ENCODE measurements at regions not wholly inside any gene's neighbourhood (a gene's known extent, or its start where the extent isn't known, plus 50 kb on each side); places are given as distances from the start of the nearest gene placed in this dataset.

- DNase-seq (ENCODE audit: low read depth, low spot score) (no peak), FAIRE-seq (no peak)
- TF ChIP-seq EZH2 (IDR thresholded peaks at IDR 0.05; ENCODE audit: low read length) (no peak), CTCF (optimal IDR thresholded peaks at IDR 0.05 in 1 of 3, IDR thresholded peaks at IDR 0.05 in 1 of 3, conservative IDR thresholded peaks at IDR 0.05 in 1 of 3; ENCODE audit: extremely low read depth in 1 of 3, insufficient read depth in 2 of 3, low read length in 3 of 3) (no peak)
Measured at GRCh38 chr12:71024827-71025226, 104.3 kb upstream of the PTPRR start.

DNA sequence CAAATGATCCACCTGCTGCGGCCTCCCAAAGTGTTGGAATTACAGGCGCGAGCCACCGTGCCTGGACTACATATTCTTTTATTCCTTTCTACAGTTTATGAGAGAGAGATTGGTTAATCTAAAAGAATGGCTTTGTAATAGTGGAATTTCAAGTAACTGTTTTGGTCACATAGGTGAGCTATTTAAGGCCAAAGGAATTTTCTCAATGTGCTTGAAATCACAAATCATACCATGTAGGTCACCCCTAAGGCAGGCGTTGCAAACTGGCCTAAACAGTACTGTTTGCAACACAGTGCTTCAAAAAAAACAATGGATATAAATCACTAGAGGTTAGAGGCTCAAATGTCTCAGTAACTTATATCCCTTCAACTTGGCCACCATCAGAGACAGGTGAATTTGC is 103.7 kb upstream of the PTPRR start:
- FAIRE-seq (no peak), DNase-seq (ENCODE audit: low read depth, low spot score) (no peak)

More at GRCh38 chr12:71024827-71025226, 104.3 kb upstream of the PTPRR start:
- H3K9ac ChIP-seq (ENCODE audit: control insufficient read depth, extremely low read depth, insufficient read depth, low read length), result no peak overlapping the region
- H3K4me3 ChIP-seq (ENCODE audit: control insufficient read depth in 2 of 3, extremely low read depth in 1 of 3, insufficient read depth in 2 of 3, low read depth in 1 of 3, low read length in 3 of 3), result no peak overlapping the region
- H3K27ac ChIP-seq (ENCODE audit: control insufficient read depth, insufficient read depth, low read length), result no peak overlapping the region
- dilution Hi-C loops (cut with MboI; ENCODE audit: extremely low pct_ligation_motif_present, low sequenced_read_pairs), result loop anchor here (25.0 kb wide), 1 partner anchor 288 kb away; no protein-coding TSS in a partner anchor
- H3K9me3 ChIP-seq (ENCODE audit: control insufficient read depth, low read depth, low read length), result no peaks in the 10 kb centered on the region
- no peaks in the 10 kb centered on the region for H3K4me1 ChIP-seq (ENCODE audit: control insufficient read depth, extremely low read depth, insufficient read depth, low read length)
- H3K36me3 ChIP-seq (ENCODE audit: control insufficient read depth in 2 of 2, extremely low read depth in 1 of 2, insufficient read depth in 2 of 2, low read length in 2 of 2), result no peaks in the 10 kb centered on the region
- H3K79me2 ChIP-seq (ENCODE audit: control insufficient read depth, insufficient read depth, low read length), result no peaks in the 10 kb centered on the region
- H3K9me1 ChIP-seq (ENCODE audit: control insufficient read depth, extremely low read depth, insufficient read depth, low read length), result no peaks in the 10 kb centered on the region
- no peak overlapping the region for H3K4me2 ChIP-seq (ENCODE audit: control insufficient read depth, extremely low read depth, insufficient read depth, low read depth, low read length)
- H3K27me3 ChIP-seq (ENCODE audit: control insufficient read depth, extremely low read depth, insufficient read depth, low read length), result no peaks in the 10 kb centered on the region
- no peaks in the 10 kb centered on the region for H4K20me1 ChIP-seq (ENCODE audit: control insufficient read depth, extremely low read depth, insufficient read depth, low read length)
- no peak overlapping the region for H2AFZ ChIP-seq (ENCODE audit: control insufficient read depth, low read length)

More for the DNA sequence above, 103.7 kb upstream of the PTPRR start:
- Histone ChIP-seq H3K4me1 (ENCODE audit: control insufficient read depth, extremely low read depth, insufficient read depth, low read length) (no peaks in the 10 kb centered on the region), H3K9me1 (ENCODE audit: control insufficient read depth, extremely low read depth, insufficient read depth, low read length) (no peaks in the 10 kb centered on the region), H3K27ac (ENCODE audit: control insufficient read depth, insufficient read depth, low read length) (no peak overlapping the region), H3K9me3 (ENCODE audit: control insufficient read depth, low read depth, low read length) (no peaks in the 10 kb centered on the region), H3K4me2 (ENCODE audit: control insufficient read depth, extremely low read depth, insufficient read depth, low read depth, low read length) (no peak overlapping the region), H3K36me3 (ENCODE audit: control insufficient read depth in 2 of 2, extremely low read depth in 1 of 2, insufficient read depth in 2 of 2, low read length in 2 of 2) (no peaks in the 10 kb centered on the region), H2AFZ (ENCODE audit: control insufficient read depth, low read length) (no peak overlapping the region), H3K27me3 (ENCODE audit: control insufficient read depth, extremely low read depth, insufficient read depth, low read length) (no peaks in the 10 kb centered on the region), H3K79me2 (ENCODE audit: control insufficient read depth, insufficient read depth, low read length) (no peaks in the 10 kb centered on the region), H4K20me1 (ENCODE audit: control insufficient read depth, extremely low read depth, insufficient read depth, low read length) (no peaks in the 10 kb centered on the region), H3K9ac (ENCODE audit: control insufficient read depth, extremely low read depth, insufficient read depth, low read length) (no peak overlapping the region), H3K4me3 (ENCODE audit: control insufficient read depth in 2 of 3, extremely low read depth in 1 of 3, insufficient read depth in 2 of 3, low read depth in 1 of 3, low read length in 3 of 3) (no peak overlapping the region)
- TF ChIP-seq CTCF (optimal IDR thresholded peaks at IDR 0.05 in 1 of 3, IDR thresholded peaks at IDR 0.05 in 1 of 3, conservative IDR thresholded peaks at IDR 0.05 in 1 of 3; ENCODE audit: extremely low read depth in 1 of 3, insufficient read depth in 2 of 3, low read length in 3 of 3) (no peak), EZH2 (IDR thresholded peaks at IDR 0.05; ENCODE audit: low read length) (no peak)
- dilution Hi-C loops (cut with MboI; ENCODE audit: extremely low pct_ligation_motif_present, low sequenced_read_pairs), result loop anchor here (25.0 kb wide), 1 partner anchor 287 kb away; no protein-coding TSS in a partner anchor

All from keratinocyte (primary cell).